ENCODE measurements at regions not wholly inside any gene's neighbourhood (a gene's known extent, or its start where the extent isn't known, plus 50 kb on each side); places are given as distances from the start of the nearest gene placed in this dataset.

- TF ChIP-seq CTCF (IDR thresholded peaks at IDR 0.05) (no peak), POLR2A (IDR thresholded peaks at IDR 0.05) (no peak)
These were observed 112.7 kb upstream of the PRR23C start for GRCh38 chr3:139157161-139157932.

Data from esophagus squamous epithelium (tissue), 4 donors.